HG02870 (cell line): ENCODE measurements at regions not wholly inside any gene's neighbourhood (a gene's known extent, or its start where the extent isn't known, plus 50 kb on each side); places are given as distances from the start of the nearest gene placed in this dataset.

Source experiments
- ATAC-seq: cut with Tn5 transposase; IDR thresholded peaks from one replicate; pipeline ENCODE4 v1.9.1; 2021; ENCODE audit warnings: mild to moderate bottlenecking, moderate library complexity; ENCODE audit not compliant: unreplicated experiment

- ATAC-seq = no peak
These were observed 105.3 kb downstream of the SLC6A15 start for GRCh38 chr12:84807249-84807648.

GRCh38 chr12:84805474-84805858 is 107.1 kb downstream of the SLC6A15 start:
- no peak for ATAC-seq

GRCh38 chr12:84804691-84805473 is 107.7 kb downstream of the SLC6A15 start:
- ATAC-seq = no peak

- ATAC-seq = no peak
These were observed 108.9 kb downstream of the SLC6A15 start for GRCh38 chr12:84803661-84804060.

- ATAC-seq = no peak
These were observed 110.4 kb downstream of the SLC6A15 start for GRCh38 chr12:84802161-84802560.

- no peak for ATAC-seq
These were observed 118.8 kb downstream of the SLC6A15 start for GRCh38 chr12:84793558-84794367.

GRCh38 chr12:84791444-84791843 is 121.2 kb downstream of the SLC6A15 start:
- ATAC-seq = no peak

GRCh38 chr12:84789184-84789583 is 123.4 kb downstream of the SLC6A15 start:
- ATAC-seq = no peak

- no peak for ATAC-seq
These were observed 125.3 kb downstream of the SLC6A15 start for GRCh38 chr12:84787253-84787652.

- no peak for ATAC-seq
These were observed 126.0 kb downstream of the SLC6A15 start for GRCh38 chr12:84786622-84787021.

GRCh38 chr12:84785951-84786350 is 126.6 kb downstream of the SLC6A15 start:
- no peak for ATAC-seq

GRCh38 chr12:84785281-84785680 is 127.3 kb downstream of the SLC6A15 start:
- ATAC-seq = no peak

- ATAC-seq = no peak
These were observed 133.4 kb downstream of the SLC6A15 start for GRCh38 chr12:84779169-84779568.

- no peak for ATAC-seq
These were observed 140.3 kb downstream of the SLC6A15 start for GRCh38 chr12:84772281-84772680.

GRCh38 chr12:84767079-84767478 is 145.5 kb downstream of the SLC6A15 start:
- ATAC-seq = no peak

- no peak for ATAC-seq
These were observed 146.2 kb downstream of the SLC6A15 start for GRCh38 chr12:84766375-84766774.

GRCh38 chr12:84764001-84764400 is 148.6 kb downstream of the SLC6A15 start:
- no peak for ATAC-seq

- no peak for ATAC-seq
These were observed 149.5 kb downstream of the SLC6A15 start for GRCh38 chr12:84763107-84763506.

- ATAC-seq = no peak
These were observed 152.3 kb downstream of the SLC6A15 start for GRCh38 chr12:84760091-84760865.

- no peak for ATAC-seq
These were observed 154.6 kb downstream of the SLC6A15 start for GRCh38 chr12:84757978-84758377.

- ATAC-seq = no peak
These were observed 155.6 kb downstream of the SLC6A15 start for GRCh38 chr12:84756961-84757360.
